ENCODE measurements at regions not wholly inside any gene's neighbourhood (a gene's known extent, or its start where the extent isn't known, plus 50 kb on each side); places are given as distances from the start of the nearest gene placed in this dataset.
"Not testable (repeated sequence)": the region's sequence is repeated elsewhere in the genome, so short reads cannot be mapped to it uniquely, and the experiment has no call there.

GRCh38 chr10:61047081-61047480 lies 103.1 kb upstream of the RHOBTB1 start:
- ATAC-seq (no peak), DNase-seq (no peak)

DNA sequence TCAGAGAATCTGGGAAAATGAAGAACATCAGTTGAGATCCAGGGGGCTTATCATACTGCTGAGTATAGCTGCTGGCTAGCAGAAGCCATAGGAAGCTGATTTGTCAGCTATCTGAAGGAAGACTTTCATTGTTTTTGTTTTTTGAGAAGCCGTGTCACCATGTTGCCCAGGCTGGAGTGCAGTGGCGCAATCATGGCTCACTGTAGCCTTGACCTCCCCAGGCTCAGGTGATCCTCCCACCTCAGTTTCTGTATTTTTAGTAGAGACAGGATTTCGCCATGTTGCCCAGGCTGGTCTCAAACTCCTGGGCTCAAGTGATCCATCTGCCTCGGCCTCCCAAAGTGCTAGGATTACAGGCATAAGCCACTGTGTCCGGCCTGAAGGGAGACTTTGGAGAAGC lies 101.5 kb upstream of the RHOBTB1 start:
- ATAC-seq, DNase-seq: not testable (repeated sequence)

DNA sequence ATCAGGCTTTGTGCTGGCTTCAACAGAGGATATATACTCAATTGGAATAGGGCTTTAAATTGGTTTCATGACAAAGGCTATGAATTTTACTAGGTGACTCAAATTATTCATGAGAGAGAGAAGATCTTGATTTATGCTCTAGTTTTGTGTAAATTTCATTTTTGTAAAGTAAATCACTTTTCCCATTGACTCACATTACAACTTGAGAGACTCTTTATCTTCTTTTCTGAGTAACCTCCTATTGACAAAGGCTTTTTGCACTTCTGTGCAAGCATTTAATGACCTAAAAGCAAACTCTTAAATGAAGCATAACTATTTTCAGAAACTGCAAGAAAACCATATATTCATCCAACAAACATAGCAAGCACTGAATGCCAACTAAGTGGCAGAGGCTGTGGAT lies 98.5 kb upstream of the RHOBTB1 start:
- no peak for ATAC-seq
- DNase-seq: no peak

- no peak for ATAC-seq
- no peak for DNase-seq
These were observed 96.5 kb upstream of the RHOBTB1 start for GRCh38 chr10:61040399-61041016.

DNA sequence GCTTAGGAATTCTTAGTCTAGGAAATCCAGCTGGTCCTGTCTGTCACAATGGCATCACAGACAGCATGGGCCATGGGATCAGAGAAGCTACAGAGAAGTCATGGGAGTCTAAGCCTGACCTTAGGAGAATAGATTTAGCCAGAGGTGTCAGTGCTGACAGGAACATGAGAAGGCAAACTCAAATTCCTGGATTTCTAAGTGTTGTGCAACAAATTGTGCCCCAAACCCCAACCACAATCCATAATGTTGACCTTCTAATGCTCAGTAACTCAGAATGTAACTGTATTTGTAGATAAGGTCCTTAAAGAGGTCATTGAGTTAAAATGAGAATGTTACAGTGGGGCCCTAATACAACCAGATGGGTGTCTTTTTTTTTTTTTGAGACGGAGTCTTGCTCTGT lies 95.9 kb upstream of the RHOBTB1 start:
- ATAC-seq: no peak

DNA sequence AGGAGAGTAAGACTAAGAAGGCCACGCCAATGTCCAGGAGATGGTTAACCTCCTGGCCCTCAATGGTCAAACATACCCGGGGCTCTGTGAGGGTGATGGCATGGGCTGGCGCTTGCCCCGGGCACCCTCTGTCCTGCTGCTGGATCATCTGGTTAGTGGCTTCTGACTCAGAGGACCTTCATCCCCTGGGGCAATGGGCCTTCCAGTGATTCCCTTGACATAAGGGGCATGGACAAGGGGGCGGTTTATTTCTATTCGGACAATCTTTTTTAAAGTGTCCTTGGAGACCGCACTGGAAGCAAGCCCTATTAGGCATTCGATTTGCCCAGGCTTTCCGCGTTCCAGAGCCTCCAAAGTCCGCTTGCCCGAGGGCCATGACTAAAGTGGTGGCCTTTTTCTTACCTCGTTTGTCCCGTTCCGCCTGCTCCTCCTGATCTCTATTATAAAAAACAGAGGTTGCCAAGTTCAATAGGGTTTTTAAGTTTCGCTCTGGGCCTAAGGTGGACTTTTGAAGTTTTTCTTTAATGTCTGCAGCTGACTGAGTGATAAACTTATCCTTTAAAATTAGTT lies 93.4 kb upstream of the RHOBTB1 start:
- ATAC-seq, DNase-seq: not testable (repeated sequence)

More for the DNA sequence above, 95.9 kb upstream of the RHOBTB1 start:
- no peak for DNase-seq

DNA sequence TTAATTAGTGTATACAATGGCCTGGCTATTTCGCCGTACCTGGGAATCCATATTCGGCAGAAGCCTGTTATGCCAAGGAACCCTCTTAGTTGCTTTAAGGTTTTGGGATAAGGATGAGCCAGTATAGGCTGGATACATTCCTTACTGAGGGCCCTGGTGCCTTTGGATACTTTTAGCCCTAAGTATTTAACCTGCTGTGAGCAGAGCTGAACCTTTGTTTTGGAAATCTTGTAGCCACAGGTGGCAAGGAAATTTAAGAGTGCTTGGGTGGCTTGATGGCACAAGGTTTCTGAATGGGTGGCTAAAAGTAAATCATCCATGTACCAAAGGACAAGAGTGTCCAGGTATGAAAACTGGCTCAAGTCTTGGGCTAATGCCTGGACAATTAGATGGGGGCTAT lies 92.2 kb upstream of the RHOBTB1 start:
- ATAC-seq, DNase-seq: not testable (repeated sequence)

DNA sequence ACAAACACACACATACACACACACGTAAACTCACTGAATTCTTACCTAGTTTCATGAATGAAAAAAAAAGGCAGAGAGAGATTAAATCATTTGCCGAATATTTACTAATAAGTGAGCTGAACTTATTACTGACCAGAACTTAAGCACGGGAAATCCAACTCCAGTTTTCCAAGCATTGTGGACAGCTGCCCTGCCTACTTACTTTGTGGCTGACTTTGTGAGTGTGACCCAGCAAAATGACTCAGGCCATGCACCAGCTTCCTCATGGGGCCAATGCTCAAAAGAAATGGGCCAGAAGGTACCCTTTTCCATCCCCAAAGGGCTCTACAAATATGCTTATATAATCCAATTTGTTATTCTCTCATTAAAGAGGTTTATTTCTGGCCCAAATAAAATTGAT lies 87.4 kb upstream of the RHOBTB1 start:
- no peak for ATAC-seq
- DNase-seq: no peak

DNA sequence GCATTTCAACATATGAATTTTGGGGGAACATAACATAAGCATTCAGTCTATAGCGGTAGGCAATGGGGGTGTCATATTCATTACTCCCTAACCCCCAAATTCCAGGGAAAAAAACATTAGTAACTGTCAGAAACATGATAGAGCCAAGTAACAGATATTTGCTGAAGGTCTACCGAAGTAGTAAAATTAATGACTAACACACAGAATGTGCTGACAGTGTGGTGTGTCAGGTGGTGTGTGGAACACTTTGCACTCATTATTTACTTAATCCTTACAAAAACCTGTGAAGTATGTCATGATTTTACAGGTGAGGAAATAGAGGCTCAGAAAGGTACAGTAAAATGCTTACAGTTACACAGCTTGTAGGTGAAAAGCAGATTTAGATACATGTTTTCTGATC lies 85.4 kb upstream of the RHOBTB1 start:
- DNase-seq: no peak
- ATAC-seq: no peak

GRCh38 chr10:61028861-61029361 lies 84.9 kb upstream of the RHOBTB1 start:
- ATAC-seq (no peak), DNase-seq (no peak)

DNA sequence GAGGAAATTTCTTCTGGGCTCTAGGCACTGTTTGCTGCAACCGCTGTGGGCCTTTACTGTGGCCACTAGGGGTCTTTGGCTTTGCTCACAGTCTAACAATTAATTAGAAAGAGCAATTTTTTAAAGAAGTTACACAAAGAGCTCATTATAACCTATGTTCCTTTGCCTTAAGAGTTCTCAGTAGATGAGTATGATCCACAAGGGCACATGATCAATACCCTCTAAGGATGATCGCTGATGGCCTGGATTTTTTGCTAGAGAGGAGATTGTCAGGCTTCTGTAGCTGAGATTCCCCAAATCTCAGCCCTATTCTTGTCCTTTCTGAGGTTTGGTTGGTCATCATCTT lies 80.8 kb upstream of the RHOBTB1 start:
- no peak for ATAC-seq
- DNase-seq: no peak

DNA sequence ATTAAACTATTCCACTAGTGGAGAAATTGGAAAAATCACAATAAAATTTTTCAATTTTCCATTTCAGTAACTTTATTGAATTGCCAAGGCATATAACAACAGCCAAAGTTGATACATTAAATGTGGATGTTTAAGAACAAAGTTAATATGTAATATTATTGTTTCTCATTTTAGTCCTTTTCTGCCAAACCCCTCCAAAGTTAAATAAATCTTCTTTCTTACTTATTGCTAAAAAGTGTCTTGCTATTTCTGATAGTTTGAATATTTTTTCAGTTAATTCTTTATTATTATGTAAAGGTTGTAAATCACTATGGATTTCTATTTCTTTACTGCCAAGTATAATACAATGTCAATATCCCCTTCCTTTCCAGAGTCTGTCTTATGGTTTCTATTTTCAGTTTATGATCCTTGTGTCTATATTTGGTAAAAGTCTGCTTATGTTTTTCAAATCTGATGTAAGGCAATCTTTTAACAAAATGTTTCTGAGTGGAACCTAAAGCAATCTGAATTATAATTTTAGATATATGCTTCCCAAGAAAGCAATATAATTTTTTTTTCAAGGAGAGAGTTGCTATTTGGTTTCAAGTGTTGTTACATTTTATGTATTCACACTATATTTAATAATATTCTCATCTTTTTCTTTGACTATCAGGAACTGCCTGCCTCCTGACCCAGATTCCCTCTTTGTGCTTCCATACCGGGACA lies 80.3 kb upstream of the RHOBTB1 start:
- ATAC-seq (no peak), DNase-seq (no peak)

- ATAC-seq (no peak), DNase-seq (no peak)
These were observed 79.1 kb upstream of the RHOBTB1 start for GRCh38 chr10:61023053-61023452.

DNA sequence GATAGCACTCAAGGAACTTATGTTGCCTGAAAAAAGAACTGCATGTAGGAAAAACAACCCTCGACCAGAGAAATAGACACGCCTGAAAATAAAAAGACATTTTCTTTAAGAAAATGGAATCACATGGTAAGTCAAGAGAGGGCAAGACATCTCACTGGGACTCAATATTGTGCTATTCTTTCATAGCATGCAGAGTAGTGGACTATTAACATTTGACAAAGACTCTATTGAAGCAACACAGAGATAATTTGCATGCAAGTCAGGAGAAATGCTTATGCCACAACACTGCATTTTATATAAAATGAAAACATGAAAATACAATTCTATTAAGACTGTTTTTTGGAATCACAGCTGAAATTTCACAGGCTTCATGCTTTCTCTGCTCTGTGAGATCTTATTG lies 77.9 kb upstream of the RHOBTB1 start:
- no peak for DNase-seq
- no peak for ATAC-seq

- DNase-seq (no peak), ATAC-seq (no peak)
These were observed 76.6 kb upstream of the RHOBTB1 start for GRCh38 chr10:61020420-61021158.

DNA sequence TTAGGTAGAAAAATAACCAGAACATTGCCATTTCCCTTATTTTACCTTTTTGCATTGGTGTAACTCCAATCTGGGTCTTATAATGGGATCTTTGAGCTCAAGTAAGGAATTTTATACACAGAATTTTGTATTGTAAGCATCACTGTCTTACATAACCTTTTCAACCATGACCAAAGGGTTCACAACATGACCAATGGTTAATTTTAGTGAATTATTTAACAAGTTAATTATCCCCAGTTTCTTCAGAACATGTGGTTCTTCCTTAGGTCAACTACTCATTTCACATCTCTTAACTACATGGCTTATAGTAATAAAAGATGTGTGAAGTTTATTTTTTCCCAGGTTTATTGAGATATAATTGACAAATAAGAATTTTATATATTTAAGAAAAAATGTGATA lies 74.2 kb upstream of the RHOBTB1 start:
- ATAC-seq: no peak
- no peak for DNase-seq

DNA sequence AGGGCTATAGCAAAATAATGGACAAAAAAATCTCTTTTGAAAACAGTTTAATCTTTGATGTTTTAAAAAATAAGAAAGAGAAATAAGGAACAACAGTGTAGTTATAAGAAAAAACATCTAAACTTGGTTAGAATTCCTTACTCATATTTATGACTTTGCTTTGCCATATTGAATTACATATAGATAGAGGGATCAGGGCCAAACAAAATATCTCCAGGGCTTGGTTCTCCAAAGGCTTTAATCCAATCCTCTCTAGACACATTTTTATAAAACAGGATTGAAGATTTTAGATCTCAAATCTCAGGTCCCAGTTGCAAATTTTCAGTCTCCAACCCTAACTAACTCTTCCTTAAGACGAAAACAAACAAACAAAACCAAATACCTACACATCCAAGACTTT lies 72.6 kb upstream of the RHOBTB1 start:
- no peak for ATAC-seq

DNA sequence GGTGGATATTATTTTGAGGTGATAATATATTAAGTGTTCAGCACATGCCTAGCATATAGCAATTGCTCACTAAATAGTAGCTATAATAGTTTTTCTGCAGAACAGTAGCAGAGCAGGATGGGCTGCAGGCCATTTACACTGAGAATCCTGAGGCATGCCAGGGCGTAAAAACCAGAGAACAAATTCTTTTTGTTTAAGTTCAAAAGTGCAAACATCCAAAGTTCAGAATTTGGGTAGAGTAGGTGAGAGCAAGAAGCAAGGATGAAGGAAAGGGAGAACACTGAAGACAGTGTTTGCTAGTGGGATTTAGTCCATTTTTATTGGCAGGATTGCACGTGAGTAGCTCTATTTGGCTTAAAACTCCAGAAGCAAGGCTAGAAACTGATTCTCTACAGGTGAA lies 72.0 kb upstream of the RHOBTB1 start:
- DNase-seq: no peak
- no peak for ATAC-seq

More for the DNA sequence above, 72.6 kb upstream of the RHOBTB1 start:
- DNase-seq: no peak

DNA sequence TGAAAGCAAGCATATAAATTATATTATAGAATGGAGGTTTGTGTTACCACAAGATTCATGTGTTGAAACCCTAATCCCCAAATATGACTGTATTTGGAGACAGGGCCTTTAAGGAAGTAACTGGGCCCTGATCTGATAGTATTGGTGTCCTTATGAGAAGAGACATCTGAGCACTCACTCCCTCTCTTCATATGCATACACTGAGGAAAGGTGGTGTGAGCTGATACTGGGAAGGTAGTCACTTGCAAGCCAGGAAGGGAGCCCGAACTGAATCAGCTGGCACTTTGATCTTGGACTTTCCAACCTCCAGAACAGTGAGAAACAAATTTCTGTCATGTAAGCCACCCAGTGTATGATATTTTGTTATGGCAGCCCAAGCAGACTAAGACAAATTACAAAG lies 66.9 kb upstream of the RHOBTB1 start:
- ATAC-seq (no peak), DNase-seq (no peak)

DNA sequence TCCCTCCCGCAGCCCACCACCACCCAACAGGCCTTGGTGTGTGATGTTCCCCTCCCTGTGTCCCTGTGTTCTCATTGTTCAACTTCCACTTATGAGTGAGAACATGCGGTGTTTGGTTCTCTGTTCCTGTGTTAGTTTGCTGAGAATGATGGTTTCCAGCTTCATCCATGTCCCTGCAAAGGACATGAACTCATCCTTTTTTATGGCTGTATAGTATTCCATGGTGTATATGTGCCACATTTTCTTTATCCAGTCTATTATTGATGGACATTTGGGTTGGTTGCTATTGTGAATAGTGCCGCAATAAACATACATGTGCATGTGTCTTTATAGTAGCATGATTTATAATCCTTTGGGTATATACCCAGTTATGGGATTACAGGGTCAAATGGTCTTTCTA lies 59.1 kb upstream of the RHOBTB1 start:
- not testable (repeated sequence) for ATAC-seq, DNase-seq

- ATAC-seq: no peak
- no peak for DNase-seq
These were observed 57.7 kb upstream of the RHOBTB1 start for GRCh38 chr10:61001731-61002122.

- DNase-seq (no peak), ATAC-seq (no peak)
These were observed 57.1 kb upstream of the RHOBTB1 start for GRCh38 chr10:61000769-61001730.
